ENCODE measurements at regions not wholly inside any gene's neighbourhood (a gene's known extent, or its start where the extent isn't known, plus 50 kb on each side); places are given as distances from the start of the nearest gene placed in this dataset.

GRCh38 chr16:76724181-76724580 lies 447.0 kb downstream of the CNTNAP4 start:
- no peak for DNase-seq

GRCh38 chr16:76729525-76729924 lies 452.3 kb downstream of the CNTNAP4 start:
- DNase-seq, result no peak

- no peak for DNase-seq
These were observed 455.7 kb downstream of the CNTNAP4 start for GRCh38 chr16:76732894-76733293.

- no peak for DNase-seq
These were observed 449.4 kb upstream of the MON1B start for GRCh38 chr16:76741623-76742022.

GRCh38 chr16:76748461-76749348 lies 442.3 kb upstream of the MON1B start:
- no peak for DNase-seq

GRCh38 chr16:76749780-76750375 lies 441.1 kb upstream of the MON1B start:
- no peak for DNase-seq

- DNase-seq, result no peak
These were observed 435.5 kb upstream of the MON1B start for GRCh38 chr16:76755496-76755895.

GRCh38 chr16:76756423-76756822 lies 434.6 kb upstream of the MON1B start:
- DNase-seq, result no peak

GRCh38 chr16:76756951-76757350 lies 434.0 kb upstream of the MON1B start:
- DNase-seq, result no peak

- no peak for DNase-seq
These were observed 424.5 kb upstream of the MON1B start for GRCh38 chr16:76766538-76766937.

- no peak for DNase-seq
These were observed 422.7 kb upstream of the MON1B start for GRCh38 chr16:76768316-76768715.

- no peak for DNase-seq
These were observed 422.0 kb upstream of the MON1B start for GRCh38 chr16:76768948-76769347.

- no peak for DNase-seq
These were observed 419.8 kb upstream of the MON1B start for GRCh38 chr16:76771216-76771615.

- no peak for DNase-seq
These were observed 413.1 kb upstream of the MON1B start for GRCh38 chr16:76777721-76778465.

- DNase-seq, result no peak
These were observed 410.4 kb upstream of the MON1B start for GRCh38 chr16:76780556-76780955.

- DNase-seq, result no peak
These were observed 406.5 kb upstream of the MON1B start for GRCh38 chr16:76784530-76784929.

GRCh38 chr16:76787394-76787793 lies 403.6 kb upstream of the MON1B start:
- DNase-seq, result no peak

GRCh38 chr16:76791151-76791550 lies 399.8 kb upstream of the MON1B start:
- no peak for DNase-seq

- no peak for DNase-seq
These were observed 394.6 kb upstream of the MON1B start for GRCh38 chr16:76796416-76796815.

- DNase-seq, result no peak
These were observed 394.0 kb upstream of the MON1B start for GRCh38 chr16:76796978-76797377.

- DNase-seq, result no peak
These were observed 393.5 kb upstream of the MON1B start for GRCh38 chr16:76797457-76797856.

GRCh38 chr16:76800196-76800595 lies 390.8 kb upstream of the MON1B start:
- DNase-seq, result no peak

- DNase-seq, result no peak
These were observed 389.6 kb upstream of the MON1B start for GRCh38 chr16:76801357-76801756.

GRCh38 chr16:76816475-76816874 lies 374.5 kb upstream of the MON1B start:
- no peak for DNase-seq

All from suppressor macrophage treated with lipopolysaccharide for 1 hour (primary cell).